H9 (cell line): ENCODE measurements at regions not wholly inside any gene's neighbourhood (a gene's known extent, or its start where the extent isn't known, plus 50 kb on each side); places are given as distances from the start of the nearest gene placed in this dataset.

Experiments
- DNase-seq: peaks from one replicate; pipeline ENCODE4 v3.0.0-alpha.2; 2017
- H2AFZ ChIP-seq: one replicate; pipeline ENCODE4 v1.6.1; 2013; ENCODE audit warnings: mild to moderate bottlenecking, low read length, control low read depth, moderate library complexity
- H2AK5ac ChIP-seq: 2 replicates; pipeline ENCODE4 v1.6.1; 2013; ENCODE audit warnings: low read length, control low read depth, mixed read lengths; ENCODE audit not compliant: insufficient read length
- H2BK120ac ChIP-seq: one replicate; pipeline ENCODE4 v1.6.1; 2013; ENCODE audit warnings: low read depth, mild to moderate bottlenecking, low read length, control low read depth, inconsistent platforms; ENCODE audit not compliant: poor library complexity, severe bottlenecking
- H2BK12ac ChIP-seq: 2 replicates; pipeline ENCODE4 v1.6.1; 2013; ENCODE audit warnings: low read length, control low read depth, mixed read lengths, low read depth; ENCODE audit not compliant: insufficient read length
- H2BK15ac ChIP-seq: 2 replicates; pipeline ENCODE4 v1.6.1; 2013; ENCODE audit warnings: low read depth, low read length, control low read depth
- H2BK20ac ChIP-seq: one replicate; pipeline ENCODE4 v1.6.1; 2013; ENCODE audit warnings: low read depth, mild to moderate bottlenecking, low read length, control low read depth, inconsistent platforms; ENCODE audit not compliant: poor library complexity, severe bottlenecking
- H2BK5ac ChIP-seq: 2 replicates; pipeline ENCODE4 v1.6.1; 2013; ENCODE audit warnings: low read length, control low read depth, mixed read lengths; ENCODE audit not compliant: insufficient read length
- H3K14ac ChIP-seq: 2 replicates; pipeline ENCODE4 v1.6.1; 2013; ENCODE audit warnings: low read length, control low read depth; ENCODE audit not compliant: insufficient read depth
- H3K18ac ChIP-seq: 2 replicates; pipeline ENCODE4 v1.6.1; 2013; ENCODE audit warnings: low read depth, mild to moderate bottlenecking, mixed read lengths, low read length, control low read depth; ENCODE audit not compliant: insufficient read length
- H3K23ac ChIP-seq: 2 replicates; pipeline ENCODE4 v1.6.1; 2013; ENCODE audit warnings: low read length, control low read depth, mixed read lengths, low read depth; ENCODE audit not compliant: insufficient read length
- H3K23me2 ChIP-seq: 2 replicates; pipeline ENCODE4 v1.6.1; 2013; ENCODE audit warnings: low read depth, mild to moderate bottlenecking, mixed read lengths, low read length, control low read depth; ENCODE audit not compliant: insufficient read length, poor library complexity, severe bottlenecking
- H3K27ac ChIP-seq: 2 replicates; pipeline ENCODE4 v1.5.1; 2013; ENCODE audit warnings: low read length, control low read depth, mixed read lengths, low read depth; ENCODE audit not compliant: insufficient read length
- H3K27me3 ChIP-seq: 2 replicates; pipeline ENCODE4 v1.6.1; 2013; ENCODE audit warnings: low read length, control low read depth, inconsistent platforms; ENCODE audit not compliant: insufficient read depth
- H3K4ac ChIP-seq: 2 replicates; pipeline ENCODE4 v1.6.1; 2013; ENCODE audit warnings: low read depth, mild to moderate bottlenecking, control low read depth, inconsistent platforms, low read length, moderate library complexity
- H3K4me1 ChIP-seq: 2 replicates; pipeline ENCODE4 v1.6.1; 2013; ENCODE audit warnings: low read length, control low read depth, inconsistent platforms; ENCODE audit not compliant: insufficient read depth
- H3K4me2 ChIP-seq: 2 replicates; pipeline ENCODE4 v1.6.1; 2013; ENCODE audit warnings: low read length, control low read depth, mixed read lengths; ENCODE audit not compliant: insufficient read length, insufficient read depth
- H3K56ac ChIP-seq: 2 replicates; pipeline ENCODE4 v1.6.1; 2013; ENCODE audit warnings: low read depth, mild to moderate bottlenecking, mixed read lengths, low read length, control low read depth; ENCODE audit not compliant: insufficient read length
- H3K79me1 ChIP-seq: 2 replicates; pipeline ENCODE4 v1.6.1; 2013; ENCODE audit warnings: low read depth, mild to moderate bottlenecking, moderate library complexity, low read length, control low read depth, inconsistent platforms; ENCODE audit not compliant: insufficient read depth, poor library complexity, severe bottlenecking
- H3K79me2 ChIP-seq: 2 replicates; pipeline ENCODE4 v1.6.1; 2013; ENCODE audit warnings: low read length, control low read depth, inconsistent platforms; ENCODE audit not compliant: insufficient read depth
- H3K9ac ChIP-seq: 2 replicates; pipeline ENCODE4 v1.6.1; 2013; ENCODE audit warnings: low read length, control low read depth, mixed read lengths; ENCODE audit not compliant: insufficient read length; ENCODE audit errors: extremely low read depth
- H3K9me3 ChIP-seq: one replicate; pipeline ENCODE4 v1.6.1; 2013; ENCODE audit warnings: low read depth, low read length, inconsistent platforms; ENCODE audit not compliant: control insufficient read depth
- H3T11ph ChIP-seq: one replicate; pipeline ENCODE4 v1.6.1; 2013; ENCODE audit warnings: mild to moderate bottlenecking, low read length, control low read depth, inconsistent platforms
- H4K20me1 ChIP-seq: one replicate; pipeline ENCODE4 v1.6.1; 2013; ENCODE audit not compliant: control insufficient read depth, insufficient read length, insufficient read depth
- H4K5ac ChIP-seq: 2 replicates; pipeline ENCODE4 v1.6.1; 2013; ENCODE audit warnings: low read depth, mild to moderate bottlenecking, mixed read lengths, low read length, control low read depth; ENCODE audit not compliant: insufficient read length
- H4K8ac ChIP-seq: replicated peaks from 2 replicates; pipeline ENCODE4 v1.6.1; 2013; ENCODE audit warnings: low read length, control low read depth, mixed read lengths, low read depth; ENCODE audit not compliant: insufficient read length
- H4K91ac ChIP-seq: 2 replicates; pipeline ENCODE4 v1.6.1; 2013; ENCODE audit warnings: low read depth, mild to moderate bottlenecking, moderate library complexity, mixed read lengths, low read length, control low read depth; ENCODE audit not compliant: insufficient read length
- H3K27ac Mint-ChIP-seq, 3 experiments: 2 replicates in 2 of 3; 3 replicates in 1 of 3; pipeline ENCODE4 v1.8.0; 2020 to 2021; ENCODE audit warnings: mixed read lengths in 3 of 3, mild to moderate bottlenecking in 1 of 3, moderate library complexity in 1 of 3
- H3K27me3 Mint-ChIP-seq: 2 replicates; pipeline ENCODE4 v1.8.0; 2021; ENCODE audit warnings: low read depth, mild to moderate bottlenecking, moderate library complexity, mixed read lengths
- H3K36me3 Mint-ChIP-seq, 3 experiments: 2 replicates in 2 of 3; 3 replicates in 1 of 3; pipeline ENCODE4 v1.8.0; 2020 to 2021; ENCODE audit warnings: low read depth in 3 of 3, mixed read lengths in 3 of 3; ENCODE audit not compliant: insufficient read depth in 1 of 3
- H3K4me1 Mint-ChIP-seq, 2 experiments: 2 replicates each; pipeline ENCODE4 v1.8.0; 2020; ENCODE audit warnings: mixed read lengths in 2 of 2
- H3K4me3 Mint-ChIP-seq, 2 experiments: 2 replicates in 1 of 2; 3 replicates in 1 of 2; pipeline ENCODE4 v1.8.0; 2020 to 2021; ENCODE audit warnings: mild to moderate bottlenecking in 2 of 2, mixed read lengths in 2 of 2, moderate library complexity in 1 of 2
- H3K9me3 Mint-ChIP-seq, 2 experiments: 2 replicates in 1 of 2; 3 replicates in 1 of 2; pipeline ENCODE4 v1.8.0; 2020; ENCODE audit warnings: mild to moderate bottlenecking in 2 of 2, mixed read lengths in 2 of 2, moderate library complexity in 1 of 2
- CTCF ChIP-seq: fragments of 200-600 bp; sonication (generic); conservative IDR thresholded peaks from 3 replicates; pipeline ENCODE4 v1.8.0; 2021; ENCODE audit warnings: antibody characterized with exemption, mild to moderate bottlenecking
- WGBS: extraction: QIAGEN DNeasy Blood & Tissue Kit; methylation state at CpG from one replicate; pipeline ENCODE4 v1.1.7; 2013; ENCODE audit warnings: missing lambda C conversion rate, low lambda C conversion rate, mixed read lengths; ENCODE audit not compliant: insufficient read length; ENCODE audit errors: extremely low coverage; 5-methylcytosine and 5-hydroxymethylcytosine counted together

- Histone ChIP-seq H2BK20ac (no peak overlapping the region), H2AFZ (no peak overlapping the region), H2AK5ac (no peak overlapping the region), H2BK120ac (no peak overlapping the region), H3K9ac (no peak overlapping the region), H3K18ac (no peak overlapping the region), H4K8ac (no peak overlapping the region), H3K23me2 (no peaks in the 10 kb centered on the region), H3K14ac (no peak overlapping the region), H4K91ac (no peak overlapping the region), H3K9me3 (no peaks in the 10 kb centered on the region), H3T11ph (no peak overlapping the region), H3K27me3 (no peaks in the 10 kb centered on the region), H4K5ac (no peak overlapping the region), H4K20me1 (no peaks in the 10 kb centered on the region), H3K79me1 (no peaks in the 10 kb centered on the region), H3K4ac (no peak overlapping the region), H3K56ac (no peak overlapping the region), H3K27ac (no peak overlapping the region), H2BK5ac (no peak overlapping the region), H3K4me1 (no peaks in the 10 kb centered on the region), H3K4me2 (no peak overlapping the region), H3K79me2 (no peaks in the 10 kb centered on the region), H2BK12ac (no peak overlapping the region), H3K23ac (no peak overlapping the region), H2BK15ac (no peak overlapping the region)
- Mint-ChIP-seq H3K27ac (no peak overlapping the region), H3K4me1 (peaks cover 4 to 6% of the 10 kb centered on the region in 2 experiments), H3K9me3 (no peaks in the 10 kb centered on the region), H3K36me3 (no peaks in the 10 kb centered on the region), H3K4me3 (no peak overlapping the region), H3K27me3 (peaks cover 2% of the 10 kb centered on the region)
- no peak for DNase-seq
- no peak for TF ChIP-seq CTCF
- no CpG with 5 or more reads among the region's 1 CpG for WGBS
These were observed 159.1 kb upstream of the CSF3R start for GRCh38 chr1:36641776-36642175.
